HL-60 (cell line): ENCODE measurements at regions not wholly inside any gene's neighbourhood (a gene's known extent, or its start where the extent isn't known, plus 50 kb on each side); places are given as distances from the start of the nearest gene placed in this dataset.
"Not testable (repeated sequence)": the region's sequence is repeated elsewhere in the genome, so short reads cannot be mapped to it uniquely, and the experiment has no call there.

Experiments
- DNase-seq, 2 experiments: peaks; one replicate each; pipeline ENCODE4 v3.0.0-alpha.2; 2010 to 2020; ENCODE audit warnings: low read depth in 1 of 2, low spot score in 1 of 2
- H3K27ac ChIP-seq: fragments of 250-450 bp; sonication (Bioruptor Pico); replicated peaks from 2 replicates; pipeline ENCODE4 v1.5.1; 2020; ENCODE audit warnings: mild to moderate bottlenecking, moderate library complexity
- H3K27me3 ChIP-seq: fragments of 250-450 bp; sonication (Bioruptor Pico); 2 replicates; pipeline ENCODE4 v1.5.1; 2021; ENCODE audit warnings: mild to moderate bottlenecking, moderate library complexity; ENCODE audit not compliant: insufficient read depth, poor library complexity, severe bottlenecking
- H3K4me3 ChIP-seq: replicated peaks from 2 replicates; pipeline ENCODE4 v1.5.1; 2011; ENCODE audit warnings: mild to moderate bottlenecking, control low read depth, low read length; ENCODE audit not compliant: insufficient read depth
- GABPA ChIP-seq: IDR thresholded peaks from 2 replicates; pipeline ENCODE4 v1.6.1; 2012; ENCODE audit warnings: low read depth
- POLR2AphosphoS5 ChIP-seq: IDR thresholded peaks from 2 replicates; pipeline ENCODE4 v1.6.1; 2012; ENCODE audit warnings: low read depth
- SPI1 ChIP-seq: IDR thresholded peaks from 2 replicates; pipeline ENCODE4 v1.6.1; 2012; ENCODE audit warnings: low read depth, mild to moderate bottlenecking, borderline replicate concordance
- TF ChIP-seq, protein P1 (sequence below): IDR thresholded peaks from one replicate; pipeline ENCODE4 v1.5.1; 2011; ENCODE audit warnings: low read length, control low read depth, inconsistent platforms; ENCODE audit not compliant: insufficient read depth
- TF ChIP-seq, protein P2 (sequence below): IDR thresholded peaks from 2 replicates; pipeline ENCODE4 v1.6.1; 2012; ENCODE audit warnings: low read depth; ENCODE audit not compliant: insufficient replicate concordance

DNA sequence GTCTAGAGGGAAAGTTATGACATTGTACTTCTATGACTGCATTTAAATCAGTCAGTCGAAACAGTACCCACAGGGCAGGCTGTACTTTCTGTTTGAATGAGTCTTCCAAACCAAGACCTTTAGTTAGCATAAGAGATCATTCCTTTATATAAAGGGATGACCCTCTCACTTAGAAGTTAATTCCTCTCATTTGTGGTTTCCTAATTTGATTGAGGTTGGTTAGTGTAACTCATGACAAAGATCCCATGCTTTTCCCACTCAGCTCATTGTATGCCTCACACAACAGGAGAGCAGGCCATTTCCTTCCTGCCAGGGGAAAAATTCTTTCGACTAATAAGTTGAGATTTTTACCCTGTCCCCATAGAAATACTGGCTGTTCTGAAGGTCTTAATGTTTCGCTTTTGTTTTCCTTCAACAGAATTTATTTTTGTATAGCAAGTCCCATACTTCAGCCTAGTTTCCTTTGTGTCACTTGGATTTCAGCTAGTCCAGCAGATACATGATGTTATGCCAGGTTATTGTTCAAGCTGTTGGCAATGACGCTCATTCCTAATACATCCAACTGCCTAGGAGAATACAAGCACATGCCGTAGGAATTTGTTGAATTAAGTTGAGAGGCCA lies 500.7 kb downstream of the SPATA31D1 start:
- Histone ChIP-seq H3K4me3 (no peak overlapping the region), H3K27ac (no peak overlapping the region), H3K27me3 (no peaks in the 10 kb centered on the region)
- TF ChIP-seq, protein P1, sequence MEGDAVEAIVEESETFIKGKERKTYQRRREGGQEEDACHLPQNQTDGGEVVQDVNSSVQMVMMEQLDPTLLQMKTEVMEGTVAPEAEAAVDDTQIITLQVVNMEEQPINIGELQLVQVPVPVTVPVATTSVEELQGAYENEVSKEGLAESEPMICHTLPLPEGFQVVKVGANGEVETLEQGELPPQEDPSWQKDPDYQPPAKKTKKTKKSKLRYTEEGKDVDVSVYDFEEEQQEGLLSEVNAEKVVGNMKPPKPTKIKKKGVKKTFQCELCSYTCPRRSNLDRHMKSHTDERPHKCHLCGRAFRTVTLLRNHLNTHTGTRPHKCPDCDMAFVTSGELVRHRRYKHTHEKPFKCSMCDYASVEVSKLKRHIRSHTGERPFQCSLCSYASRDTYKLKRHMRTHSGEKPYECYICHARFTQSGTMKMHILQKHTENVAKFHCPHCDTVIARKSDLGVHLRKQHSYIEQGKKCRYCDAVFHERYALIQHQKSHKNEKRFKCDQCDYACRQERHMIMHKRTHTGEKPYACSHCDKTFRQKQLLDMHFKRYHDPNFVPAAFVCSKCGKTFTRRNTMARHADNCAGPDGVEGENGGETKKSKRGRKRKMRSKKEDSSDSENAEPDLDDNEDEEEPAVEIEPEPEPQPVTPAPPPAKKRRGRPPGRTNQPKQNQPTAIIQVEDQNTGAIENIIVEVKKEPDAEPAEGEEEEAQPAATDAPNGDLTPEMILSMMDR = no peak
- no peak for DNase-seq

DNA sequence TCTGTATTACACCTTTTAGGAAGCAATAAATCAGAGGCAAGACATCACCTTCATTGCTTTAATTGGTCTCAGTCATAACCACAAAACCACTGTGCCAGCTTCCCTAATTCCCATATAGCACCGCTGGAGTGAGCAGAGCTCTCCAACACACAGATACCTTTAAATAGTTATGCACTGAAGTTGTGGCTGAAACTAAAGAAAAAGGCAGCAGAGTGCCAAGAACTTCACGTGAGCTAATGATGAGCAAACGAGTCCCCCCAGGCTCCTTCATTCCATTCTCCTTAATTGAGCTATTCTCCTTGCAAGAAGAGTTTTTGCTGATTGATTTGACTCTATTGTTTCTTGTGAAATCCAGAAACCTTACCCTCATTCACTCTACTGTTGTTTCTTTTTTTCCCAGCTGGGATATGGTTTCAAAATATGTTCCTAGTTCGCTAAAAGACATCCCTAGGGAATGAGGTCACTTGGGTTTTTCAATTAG lies 501.5 kb downstream of the SPATA31D1 start:
- no peak overlapping the region for H3K4me3 ChIP-seq
- DNase-seq = no peak
- no peaks in the 10 kb centered on the region for H3K27me3 ChIP-seq
- TF ChIP-seq, protein P1 = no peak
- TF ChIP-seq GABPA = no peak
- TF ChIP-seq, protein P2, sequence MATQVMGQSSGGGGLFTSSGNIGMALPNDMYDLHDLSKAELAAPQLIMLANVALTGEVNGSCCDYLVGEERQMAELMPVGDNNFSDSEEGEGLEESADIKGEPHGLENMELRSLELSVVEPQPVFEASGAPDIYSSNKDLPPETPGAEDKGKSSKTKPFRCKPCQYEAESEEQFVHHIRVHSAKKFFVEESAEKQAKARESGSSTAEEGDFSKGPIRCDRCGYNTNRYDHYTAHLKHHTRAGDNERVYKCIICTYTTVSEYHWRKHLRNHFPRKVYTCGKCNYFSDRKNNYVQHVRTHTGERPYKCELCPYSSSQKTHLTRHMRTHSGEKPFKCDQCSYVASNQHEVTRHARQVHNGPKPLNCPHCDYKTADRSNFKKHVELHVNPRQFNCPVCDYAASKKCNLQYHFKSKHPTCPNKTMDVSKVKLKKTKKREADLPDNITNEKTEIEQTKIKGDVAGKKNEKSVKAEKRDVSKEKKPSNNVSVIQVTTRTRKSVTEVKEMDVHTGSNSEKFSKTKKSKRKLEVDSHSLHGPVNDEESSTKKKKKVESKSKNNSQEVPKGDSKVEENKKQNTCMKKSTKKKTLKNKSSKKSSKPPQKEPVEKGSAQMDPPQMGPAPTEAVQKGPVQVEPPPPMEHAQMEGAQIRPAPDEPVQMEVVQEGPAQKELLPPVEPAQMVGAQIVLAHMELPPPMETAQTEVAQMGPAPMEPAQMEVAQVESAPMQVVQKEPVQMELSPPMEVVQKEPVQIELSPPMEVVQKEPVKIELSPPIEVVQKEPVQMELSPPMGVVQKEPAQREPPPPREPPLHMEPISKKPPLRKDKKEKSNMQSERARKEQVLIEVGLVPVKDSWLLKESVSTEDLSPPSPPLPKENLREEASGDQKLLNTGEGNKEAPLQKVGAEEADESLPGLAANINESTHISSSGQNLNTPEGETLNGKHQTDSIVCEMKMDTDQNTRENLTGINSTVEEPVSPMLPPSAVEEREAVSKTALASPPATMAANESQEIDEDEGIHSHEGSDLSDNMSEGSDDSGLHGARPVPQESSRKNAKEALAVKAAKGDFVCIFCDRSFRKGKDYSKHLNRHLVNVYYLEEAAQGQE = no peak
- TF ChIP-seq SPI1 = no peak
- no peak for TF ChIP-seq POLR2AphosphoS5
- no peak overlapping the region for H3K27ac ChIP-seq

DNA sequence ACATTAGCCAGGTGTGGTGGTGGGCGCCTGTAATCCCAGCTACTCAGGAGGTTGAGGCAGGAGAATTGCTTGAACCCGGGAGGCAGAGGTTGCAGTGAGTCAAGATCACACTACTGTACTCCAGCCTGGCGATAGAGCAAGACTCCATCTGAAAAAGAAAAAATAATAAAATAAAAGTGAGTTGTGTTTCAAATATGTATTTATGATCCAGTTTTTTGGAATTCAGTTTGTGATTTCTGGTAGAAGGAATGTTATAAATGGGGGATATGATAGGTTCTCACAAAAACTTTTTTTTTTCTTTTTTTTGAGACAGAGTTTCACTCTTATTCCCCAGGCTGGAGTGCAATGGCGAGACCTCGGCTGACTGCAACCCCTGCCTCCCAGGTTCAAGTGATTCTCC lies 502.2 kb downstream of the SPATA31D1 start:
- not testable (repeated sequence) for H3K27me3 ChIP-seq, DNase-seq, H3K27ac ChIP-seq, H3K4me3 ChIP-seq

DNA sequence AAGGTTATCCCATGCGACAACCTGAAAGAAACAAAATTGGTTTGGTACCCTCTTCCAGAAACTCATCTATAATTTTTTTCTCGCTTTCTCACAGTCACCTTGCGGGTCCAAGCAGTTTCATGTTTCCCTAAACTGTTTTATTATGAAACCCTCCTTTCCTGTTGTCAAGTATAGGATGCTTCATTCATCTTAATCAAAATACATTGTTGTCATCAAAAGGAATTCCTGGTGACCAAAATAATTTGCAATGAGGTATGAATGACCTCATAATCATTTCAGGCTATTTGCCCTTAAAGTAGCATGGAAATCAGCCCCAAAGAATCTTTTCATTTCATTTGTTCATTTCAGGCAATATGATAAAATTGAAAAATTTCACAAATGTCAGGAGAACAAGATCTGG lies 503.0 kb downstream of the SPATA31D1 start:
- DNase-seq = no peak
- H3K27me3 ChIP-seq = no peaks in the 10 kb centered on the region
- H3K27ac ChIP-seq = no peak overlapping the region
- H3K4me3 ChIP-seq = no peak overlapping the region
- TF ChIP-seq, protein P1 = no peak
- no peak for TF ChIP-seq POLR2AphosphoS5
- no peak for TF ChIP-seq GABPA
- TF ChIP-seq, protein P2 = no peak
- TF ChIP-seq SPI1 = no peak
